GM18868 (cell line): ENCODE measurements at regions not wholly inside any gene's neighbourhood (a gene's known extent, or its start where the extent isn't known, plus 50 kb on each side); places are given as distances from the start of the nearest gene placed in this dataset.
"Not testable (repeated sequence)": the region's sequence is repeated elsewhere in the genome, so short reads cannot be mapped to it uniquely, and the experiment has no call there.

Experiments
- ATAC-seq: cut with Tn5 transposase; IDR thresholded peaks from one replicate; pipeline ENCODE4 v1.9.1; 2021; ENCODE audit warnings: mild to moderate bottlenecking, moderate library complexity; ENCODE audit not compliant: unreplicated experiment

DNA sequence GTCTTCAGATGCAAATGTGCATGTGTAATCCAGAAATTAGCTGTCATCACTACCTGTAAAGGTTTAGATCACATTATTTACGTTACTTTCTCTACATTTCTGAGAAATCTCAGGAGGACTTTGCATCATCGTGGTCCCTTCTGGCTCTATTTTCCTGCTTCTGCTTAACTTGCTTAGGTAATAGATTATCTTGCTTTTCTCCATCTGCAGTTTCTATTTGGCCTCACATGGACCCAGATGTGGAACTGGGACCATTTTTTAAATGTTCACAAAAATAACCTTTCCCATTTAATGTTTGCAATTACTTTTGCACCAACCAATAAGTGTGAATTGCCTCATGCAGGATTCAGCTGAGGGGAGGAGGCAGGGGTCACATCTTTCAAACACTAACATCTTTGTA is 278.4 kb upstream of the SEMA3C start:
- no peak for ATAC-seq

DNA sequence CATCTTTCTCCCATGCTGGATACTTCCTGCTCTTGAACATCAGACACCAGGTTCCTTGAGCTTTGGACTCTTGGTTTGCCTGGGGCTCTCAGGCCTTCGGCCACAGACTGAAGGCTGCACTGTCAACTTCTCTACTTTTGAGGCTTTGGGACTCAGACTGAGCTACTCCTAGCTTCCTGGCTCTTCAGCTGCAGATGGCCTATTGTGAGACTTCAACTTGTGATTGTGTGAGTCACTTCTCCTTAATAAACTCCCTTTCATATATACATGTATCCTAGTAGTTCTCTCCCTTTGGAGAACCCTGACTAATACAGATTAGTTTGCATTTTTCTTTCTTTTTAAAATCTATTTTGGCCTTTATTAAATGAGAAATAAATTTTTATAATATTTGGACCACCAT is 276.2 kb upstream of the SEMA3C start:
- ATAC-seq = no peak

DNA sequence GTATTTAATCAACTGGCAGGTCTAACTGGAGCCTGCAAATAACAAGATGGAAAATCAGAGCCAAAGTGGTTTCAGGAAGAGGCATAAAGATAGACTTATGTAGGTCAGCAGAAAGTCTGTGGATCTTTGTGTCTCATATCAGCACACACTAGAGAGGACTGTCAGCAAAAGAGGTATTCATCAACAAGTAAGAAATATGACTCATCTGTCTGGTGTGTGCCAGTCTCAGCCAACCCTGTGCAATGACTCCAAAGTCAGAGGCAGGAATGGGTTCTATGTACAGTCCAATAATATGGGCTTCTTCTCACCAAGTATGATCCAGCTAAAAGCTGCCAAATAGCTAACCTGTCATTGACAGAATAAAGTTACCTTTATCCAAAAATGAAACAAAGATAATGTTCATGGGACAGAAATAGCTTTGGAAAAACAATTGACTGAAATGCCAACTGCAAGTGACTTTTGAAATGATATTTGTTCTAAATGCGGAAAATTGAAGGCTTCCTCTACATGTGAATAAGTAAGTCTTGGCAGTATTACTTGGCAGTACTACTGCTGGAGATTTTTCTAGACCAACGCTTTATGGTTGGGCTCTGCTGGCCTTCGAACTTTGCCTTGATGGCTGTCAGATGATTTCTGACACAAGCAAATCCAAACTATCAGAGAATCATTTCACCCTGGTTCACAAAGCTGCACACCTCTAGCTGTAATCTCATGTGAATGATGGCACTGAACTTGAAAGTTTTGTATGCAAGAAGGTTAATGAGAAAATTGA is 272.3 kb upstream of the SEMA3C start:
- no peak for ATAC-seq

DNA sequence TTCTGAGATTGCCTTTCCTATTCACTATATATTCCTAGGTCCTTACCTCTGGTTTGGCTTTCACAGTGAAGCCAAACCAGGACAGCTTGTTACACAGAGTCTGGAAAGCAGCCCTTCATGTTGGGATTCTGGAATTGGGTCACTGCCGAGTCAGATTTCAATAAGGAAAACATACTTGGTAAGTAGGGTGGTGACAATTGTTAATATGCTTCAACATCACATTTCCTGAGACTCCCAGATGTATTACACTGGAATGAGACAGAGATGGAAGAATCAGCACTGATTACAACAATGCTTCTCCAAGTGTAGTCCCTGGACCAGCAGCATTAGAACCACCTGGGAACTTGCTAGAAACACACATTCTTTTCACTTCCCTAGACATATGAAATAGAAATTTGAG is 268.9 kb upstream of the SEMA3C start:
- no peak for ATAC-seq

DNA sequence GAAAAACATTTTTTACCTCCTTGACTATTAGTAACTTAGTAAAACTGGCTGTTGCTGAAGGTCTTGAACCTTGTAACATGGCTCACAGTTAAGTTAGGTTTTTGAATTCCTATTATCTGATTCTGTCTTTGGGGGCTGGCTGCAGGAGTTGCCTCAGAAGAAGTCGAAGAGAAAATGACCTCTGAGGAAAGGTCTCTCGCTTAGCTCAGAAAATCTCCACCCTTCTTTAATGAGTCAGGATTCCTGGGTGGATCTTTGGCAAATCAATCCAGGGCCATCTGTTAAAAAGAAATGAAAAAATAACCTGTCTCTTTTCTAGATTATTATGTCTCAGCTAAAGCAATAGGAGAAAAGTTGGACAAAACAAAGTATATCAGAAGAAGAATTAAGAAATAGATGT is 267.8 kb upstream of the SEMA3C start:
- ATAC-seq = no peak

DNA sequence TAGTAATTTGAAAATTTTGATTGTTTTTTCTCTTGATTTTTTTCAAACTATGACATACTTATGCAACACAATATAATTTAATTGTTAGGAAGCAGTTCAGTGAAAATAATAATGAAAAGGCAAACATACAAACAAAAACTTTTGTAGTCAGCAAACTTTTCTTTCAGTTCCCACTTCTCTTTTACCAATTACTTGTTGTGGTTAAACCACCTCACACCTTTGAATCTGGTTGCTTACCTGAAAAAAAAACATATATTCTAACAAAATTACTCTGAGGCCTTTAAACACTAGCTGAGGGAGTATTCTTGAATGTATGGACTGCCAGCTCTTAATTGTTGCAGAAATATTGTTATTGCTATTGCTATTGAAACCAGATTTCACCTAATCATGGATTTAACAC is 266.2 kb upstream of the SEMA3C start:
- ATAC-seq = no peak

DNA sequence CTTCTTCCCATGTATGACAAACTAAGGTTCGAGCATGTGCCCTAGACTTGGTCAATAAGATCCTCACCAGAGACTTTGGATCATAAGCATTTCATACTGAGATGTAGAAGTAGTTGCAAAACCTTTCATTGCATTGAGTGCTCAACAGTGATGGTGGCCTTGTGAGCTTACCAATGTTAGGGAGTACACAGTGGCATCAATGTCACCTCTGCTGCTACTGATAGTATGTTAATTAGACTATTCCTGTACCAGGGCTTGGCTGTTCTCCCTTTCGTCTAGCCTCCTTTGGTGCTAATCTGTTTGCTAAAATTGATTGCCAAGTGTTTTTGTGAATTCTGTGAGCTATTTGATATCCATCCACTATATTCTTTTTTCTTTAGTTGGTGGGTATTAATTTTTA is 264.5 kb upstream of the SEMA3C start:
- no peak for ATAC-seq

DNA sequence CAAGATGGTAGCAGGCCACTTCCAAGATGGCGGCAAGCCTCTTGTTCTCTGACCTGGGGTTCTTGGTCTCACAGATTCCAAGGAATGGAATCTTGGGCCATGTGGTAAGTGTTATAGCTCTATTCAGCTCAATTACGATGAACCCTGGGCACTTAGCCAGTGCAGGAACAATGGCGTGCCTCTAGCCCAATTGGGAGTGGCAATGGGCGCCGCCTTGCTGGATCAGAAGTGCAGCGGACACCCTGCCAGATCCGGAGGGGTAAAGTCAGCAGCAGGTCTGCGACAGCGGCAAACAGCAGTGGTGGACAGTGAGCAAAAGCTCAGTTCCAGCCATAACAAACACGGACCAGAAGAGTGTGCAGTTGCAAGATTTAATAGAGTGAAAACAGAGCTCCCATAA is 263.2 kb upstream of the SEMA3C start:
- not testable (repeated sequence) for ATAC-seq

DNA sequence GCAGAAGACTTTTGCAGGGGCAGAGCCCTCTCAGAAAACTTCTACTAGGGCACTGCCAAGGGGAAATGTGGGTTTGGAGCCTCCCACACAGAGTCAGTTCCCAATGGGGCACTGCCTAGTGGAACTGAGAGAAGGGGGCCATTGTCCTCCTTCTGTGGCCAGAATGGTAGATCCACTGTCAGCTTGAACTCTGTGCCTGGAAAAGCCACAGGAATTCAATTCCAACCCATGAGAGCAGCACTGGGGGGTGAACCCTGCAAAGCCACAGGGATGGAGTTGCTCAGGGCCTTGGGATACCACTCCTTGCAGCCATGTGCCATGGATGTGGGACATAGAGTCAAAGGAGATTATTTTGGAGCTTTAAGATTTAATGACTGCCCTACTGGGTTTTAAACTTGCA is 262.2 kb upstream of the SEMA3C start:
- no peak for ATAC-seq

DNA sequence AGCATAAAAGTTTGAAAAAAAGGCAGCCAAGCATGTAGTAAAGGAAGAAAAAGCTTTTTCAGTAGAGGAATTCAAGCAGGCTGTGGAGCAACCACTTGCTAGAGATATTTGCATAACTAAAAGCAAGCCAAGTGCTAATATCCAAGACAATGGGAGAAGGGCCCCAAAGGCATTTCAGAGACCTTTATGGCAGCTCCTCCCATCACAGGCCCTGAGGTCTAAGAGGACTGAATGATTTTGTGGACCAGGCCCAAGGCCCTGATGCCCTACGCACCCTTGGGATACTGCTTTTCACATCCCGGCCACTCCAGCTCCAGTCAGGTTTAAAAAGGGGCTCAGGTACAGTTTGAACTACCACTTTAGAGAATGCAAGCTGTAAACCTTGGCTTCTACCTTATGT is 261.7 kb upstream of the SEMA3C start:
- ATAC-seq = no peak

DNA sequence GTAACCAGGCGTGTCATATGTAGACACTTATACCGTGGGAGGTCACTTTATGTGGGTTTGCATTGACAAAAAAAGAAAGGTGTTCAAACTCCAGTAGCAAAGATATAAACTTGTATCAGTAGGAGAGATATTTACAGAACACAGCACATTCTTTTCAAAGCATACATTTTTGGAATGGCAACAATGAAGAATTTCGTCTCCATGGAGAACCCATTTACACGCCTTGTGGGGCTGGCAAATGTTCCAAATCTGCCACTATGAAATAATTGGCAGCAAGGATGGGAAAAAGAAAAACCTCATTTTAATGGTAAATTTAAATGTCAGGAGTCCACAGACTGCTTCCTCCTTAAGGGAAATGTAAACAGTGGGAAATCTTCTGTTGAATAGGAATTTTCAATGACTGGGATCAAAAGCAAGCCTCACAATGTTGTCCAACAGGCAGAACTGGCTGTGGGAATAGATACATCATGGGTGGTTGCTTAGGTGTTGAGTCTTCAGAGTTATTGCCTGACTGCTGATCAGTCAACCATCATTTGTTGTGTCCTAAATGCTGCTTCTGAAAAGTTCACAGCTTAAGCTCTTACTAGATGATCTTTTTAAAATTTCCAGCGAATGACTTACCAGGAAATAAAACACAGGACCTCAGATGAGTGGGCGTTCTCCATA is 256.6 kb upstream of the SEMA3C start:
- no peak for ATAC-seq

DNA sequence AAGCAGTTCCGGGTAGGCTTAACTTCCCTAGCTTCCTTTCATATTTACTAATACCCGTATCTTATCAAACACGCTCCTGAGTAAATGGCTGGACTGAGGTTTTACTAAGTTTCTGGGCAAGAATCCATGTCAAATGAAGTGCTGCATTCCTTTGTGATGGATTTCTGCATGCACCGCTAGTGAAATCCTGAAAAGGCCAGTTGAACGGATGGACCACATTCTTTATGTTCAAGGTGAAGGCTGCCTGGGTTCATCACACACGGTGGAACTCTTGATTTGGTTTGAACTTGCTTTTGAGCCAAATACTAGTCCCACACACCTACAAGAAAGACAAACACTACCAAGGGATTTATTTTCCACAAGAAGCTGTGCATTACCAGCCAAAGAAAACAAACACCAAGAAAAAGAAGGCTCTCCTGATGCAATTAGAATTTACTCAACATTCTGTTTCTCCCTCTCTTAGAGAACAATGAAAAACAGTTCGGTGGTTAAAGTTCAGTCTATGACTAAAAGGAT is 255.0 kb upstream of the SEMA3C start:
- ATAC-seq = no peak

DNA sequence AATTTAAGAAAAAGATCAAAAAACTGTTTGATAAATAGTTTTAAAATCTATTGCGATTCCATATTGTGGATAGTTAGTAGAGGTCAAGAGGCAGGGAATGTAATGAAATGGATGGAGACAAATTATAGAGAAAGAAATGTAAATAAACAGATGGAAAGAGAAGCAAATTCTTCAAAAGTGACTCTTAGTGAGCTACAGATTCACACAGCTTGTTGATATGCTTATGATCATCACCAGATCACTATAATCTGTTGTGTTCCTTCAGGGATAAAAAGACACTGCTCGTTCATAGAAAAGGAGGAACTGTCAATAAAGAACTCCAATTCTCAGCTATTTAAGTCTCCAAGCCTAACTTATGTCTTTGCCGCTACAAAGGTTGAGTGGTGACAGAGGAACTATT is 251.4 kb upstream of the SEMA3C start:
- no peak for ATAC-seq

DNA sequence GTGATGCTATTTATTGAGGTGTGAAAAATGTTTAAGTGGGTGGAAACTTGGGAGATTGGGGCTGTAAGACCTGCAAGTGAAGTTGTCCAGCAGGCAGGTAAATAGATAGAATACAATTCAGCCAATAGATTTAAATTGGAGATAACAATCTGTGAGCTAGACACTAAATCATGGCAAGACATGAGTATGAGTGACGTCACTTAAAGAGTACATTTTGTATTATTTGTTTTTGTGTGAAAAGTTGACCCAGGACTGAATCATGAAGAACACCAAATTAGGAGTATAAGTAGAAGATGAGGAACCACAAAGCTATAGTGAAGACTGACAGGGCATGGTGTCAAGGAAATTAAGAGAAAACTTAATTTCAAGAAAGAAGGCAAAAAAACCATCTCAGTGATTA is 249.1 kb upstream of the SEMA3C start:
- no peak for ATAC-seq

DNA sequence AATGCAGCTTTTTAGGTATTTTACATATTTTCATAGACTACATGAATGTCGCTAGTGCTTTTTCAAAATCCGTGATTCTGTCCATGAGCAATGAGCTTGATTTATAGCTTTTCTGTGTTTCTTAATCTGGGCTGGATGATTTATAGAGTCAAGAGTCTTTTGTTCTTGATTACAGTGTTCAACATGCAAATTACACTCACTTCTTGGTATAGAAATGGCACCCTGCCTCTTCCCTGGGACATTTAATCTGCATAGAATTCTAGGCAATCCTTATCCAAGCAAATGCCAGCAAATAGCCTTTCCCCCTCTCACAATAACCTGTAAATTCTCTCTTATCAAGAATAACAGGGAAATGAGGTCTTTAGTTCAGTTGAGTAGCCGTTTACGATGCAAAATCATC is 246.2 kb upstream of the SEMA3C start:
- no peak for ATAC-seq

DNA sequence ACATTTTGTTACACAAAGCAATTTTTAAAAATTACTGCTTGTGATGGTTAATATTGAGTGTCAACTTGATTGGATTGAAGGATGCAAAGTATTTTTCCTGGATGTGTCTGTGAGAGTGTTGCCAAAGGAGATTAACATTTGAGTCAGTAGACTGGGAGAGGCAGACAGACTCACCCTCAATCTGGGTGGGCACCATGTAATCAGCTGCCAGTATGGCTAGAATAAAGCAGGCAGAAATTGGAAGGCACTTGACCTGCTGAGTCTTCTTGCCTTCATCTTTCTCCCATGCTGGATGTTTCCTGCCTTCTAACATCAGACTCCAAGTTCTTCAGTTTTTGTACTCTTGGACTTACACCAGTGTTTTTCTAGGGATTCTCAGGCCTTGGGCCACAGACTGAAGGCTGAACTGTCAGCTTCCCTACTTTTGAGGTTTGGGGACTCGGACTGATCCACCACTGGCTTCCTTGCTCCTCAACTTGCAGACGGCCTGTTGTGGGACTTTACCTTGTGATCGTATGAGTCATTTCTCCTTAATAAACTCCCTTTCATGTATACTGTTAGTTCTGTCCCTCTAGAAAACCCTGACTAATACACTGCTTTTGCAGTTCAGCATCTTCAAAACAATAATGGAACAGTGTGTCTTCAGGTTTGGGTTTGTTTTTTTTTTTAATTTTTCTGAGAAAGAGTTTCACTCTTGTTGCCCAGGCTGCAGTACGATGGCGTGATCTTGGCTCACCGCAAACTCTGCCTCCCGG is 244.1 kb upstream of the SEMA3C start:
- no peak for ATAC-seq

DNA sequence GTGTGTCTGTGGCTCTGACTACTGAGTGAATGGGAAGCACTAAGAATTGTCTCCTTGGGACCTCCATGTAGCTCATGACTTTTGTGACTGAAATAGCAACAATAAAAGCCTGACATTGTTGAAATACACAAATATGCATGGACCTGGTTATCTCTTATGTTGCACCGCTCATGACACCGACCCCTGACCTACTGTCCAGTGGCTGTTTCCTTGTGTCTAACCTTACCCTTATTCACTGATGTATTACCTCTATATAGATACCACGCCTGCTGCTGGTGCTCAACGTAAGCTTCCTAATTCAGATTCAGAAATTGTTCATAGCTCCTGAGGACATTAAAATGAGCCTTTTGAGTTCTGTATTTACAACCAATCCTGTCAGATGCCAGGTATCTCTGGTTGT is 243.4 kb upstream of the SEMA3C start:
- no peak for ATAC-seq

DNA sequence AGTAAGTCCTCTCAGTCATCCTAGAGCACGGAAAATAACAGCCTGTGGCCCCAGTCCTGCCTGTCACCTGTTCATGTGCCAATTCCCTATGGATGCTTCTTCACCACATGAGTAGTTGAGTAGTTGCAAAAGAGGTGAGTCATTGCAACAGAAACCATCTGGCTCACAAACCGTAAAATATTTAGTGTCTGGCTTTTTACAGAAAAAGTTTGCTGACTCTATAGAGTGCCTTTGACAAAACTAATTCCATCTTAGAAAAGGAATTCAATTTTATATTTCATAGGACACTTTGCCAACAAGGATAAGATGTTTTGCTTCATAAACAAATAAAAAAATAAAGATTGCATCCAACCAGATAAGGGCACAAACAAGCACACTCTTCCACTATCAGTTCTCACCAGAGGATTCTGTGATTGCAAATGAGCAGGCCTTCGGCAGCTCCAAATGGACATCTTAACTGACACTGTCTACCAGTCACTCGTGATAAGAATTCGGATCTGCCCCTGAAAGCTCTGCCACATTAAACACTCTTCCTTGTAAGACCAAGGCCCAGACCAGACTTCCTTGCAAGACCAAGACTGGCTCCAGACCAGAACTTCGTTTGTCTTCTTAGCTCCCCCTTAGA is 242.7 kb upstream of the SEMA3C start:
- ATAC-seq = no peak

DNA sequence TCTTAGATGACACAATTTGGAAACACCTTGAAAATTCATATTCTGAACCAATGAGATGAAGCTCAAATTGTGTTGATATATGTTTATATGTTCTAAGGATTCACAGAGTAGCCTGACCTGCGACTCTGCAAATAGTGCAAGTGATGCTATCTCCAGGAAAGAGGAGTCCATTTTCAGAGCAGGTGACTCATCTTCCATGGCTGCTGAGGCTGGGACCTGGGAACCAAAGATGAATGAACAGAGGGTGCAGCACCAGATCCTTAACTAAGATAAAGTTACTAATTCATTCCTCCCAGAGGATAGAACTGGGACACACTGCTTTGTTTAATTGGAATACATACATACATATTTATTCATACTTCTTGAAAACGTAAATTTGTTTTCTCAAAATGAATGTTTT is 240.6 kb upstream of the SEMA3C start:
- no peak for ATAC-seq

DNA sequence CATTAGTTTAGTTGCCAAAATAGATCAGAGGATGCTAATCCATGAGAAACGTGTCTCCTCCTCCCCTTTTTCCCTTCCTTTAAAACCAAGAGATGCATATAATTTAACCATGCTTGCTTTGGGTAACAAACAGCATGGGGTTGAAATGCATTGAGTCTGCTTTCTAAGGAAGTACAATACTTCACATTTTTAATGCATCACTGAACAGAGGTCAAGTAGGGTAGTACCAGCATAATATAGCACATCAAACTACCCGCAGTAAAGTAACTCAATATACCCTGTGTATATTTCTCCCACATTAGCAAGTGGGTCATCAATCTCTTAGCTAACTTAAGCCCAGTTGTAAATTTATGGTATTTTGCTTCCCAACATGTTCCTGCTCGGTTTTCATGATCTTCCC is 239.3 kb upstream of the SEMA3C start:
- no peak for ATAC-seq

DNA sequence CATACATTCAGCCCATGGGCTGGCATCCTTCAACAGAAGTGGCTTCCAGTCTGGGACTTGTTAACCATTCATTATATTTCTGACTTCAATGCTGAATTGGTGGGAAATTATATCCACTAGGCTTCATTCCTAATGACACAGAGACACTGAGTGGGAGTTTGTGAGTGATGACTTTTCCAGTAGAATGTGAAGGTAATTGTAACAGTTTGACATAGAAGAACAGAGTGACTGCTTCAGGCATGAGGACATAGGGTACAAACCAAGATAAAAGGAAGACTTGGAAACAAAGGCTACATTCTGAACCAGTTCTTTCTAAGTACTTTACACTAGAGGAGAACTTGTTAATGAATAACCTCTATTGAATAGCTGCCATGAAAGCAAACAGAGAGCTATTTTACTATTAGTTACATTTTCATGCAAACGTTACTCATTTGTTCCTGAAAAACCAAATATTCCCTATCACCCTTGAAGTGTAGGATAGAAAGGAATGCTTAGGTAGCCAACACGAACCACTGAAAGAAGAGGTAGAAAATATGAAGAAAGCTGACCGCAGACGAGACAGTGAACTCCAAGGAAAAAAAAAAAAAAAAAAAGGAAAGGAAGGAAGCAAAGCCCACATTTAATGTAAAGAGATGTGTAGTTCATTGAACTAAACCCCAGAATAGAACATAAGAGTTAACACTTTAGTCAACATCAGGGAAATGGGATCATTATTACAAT is 237.0 kb upstream of the SEMA3C start:
- no peak for ATAC-seq
